ENCODE measurements at regions not wholly inside any gene's neighbourhood (a gene's known extent, or its start where the extent isn't known, plus 50 kb on each side); places are given as distances from the start of the nearest gene placed in this dataset.
"Not testable (repeated sequence)": the region's sequence is repeated elsewhere in the genome, so short reads cannot be mapped to it uniquely, and the experiment has no call there.

GRCh38 chr9:11537566-11537965 is 924.8 kb upstream of the PTPRD start:
- DNase-seq (ENCODE audit: low spot score): no peak

GRCh38 chr9:11542781-11543180 is 930.0 kb upstream of the PTPRD start:
- no peak for DNase-seq (ENCODE audit: low spot score)

- no peak for DNase-seq (ENCODE audit: low spot score)
Observed at GRCh38 chr9:11546231-11546630, 933.4 kb upstream of the PTPRD start.

- no peak for DNase-seq (ENCODE audit: low spot score)
Observed at GRCh38 chr9:11549311-11549794, 936.6 kb upstream of the PTPRD start.

GRCh38 chr9:11551106-11551505 is 938.3 kb upstream of the PTPRD start:
- no peak for DNase-seq (ENCODE audit: low spot score)

GRCh38 chr9:11558043-11558442 is 945.2 kb upstream of the PTPRD start:
- no peak for DNase-seq (ENCODE audit: low spot score)

GRCh38 chr9:11559001-11559776 is 946.4 kb upstream of the PTPRD start:
- DNase-seq (ENCODE audit: low spot score): no peak

GRCh38 chr9:11577522-11577921 is 964.7 kb upstream of the PTPRD start:
- no peak for DNase-seq (ENCODE audit: low spot score)

GRCh38 chr9:11595756-11596155 is 983.0 kb upstream of the PTPRD start:
- DNase-seq (ENCODE audit: low spot score): no peak

- DNase-seq (ENCODE audit: low spot score): no peak
Observed at GRCh38 chr9:11618241-11618805, 1005.5 kb upstream of the PTPRD start.

- DNase-seq (ENCODE audit: low spot score): no peak
Observed at GRCh38 chr9:11632691-11633090, 1019.9 kb upstream of the PTPRD start.

- DNase-seq (ENCODE audit: low spot score): no peak
Observed at GRCh38 chr9:11646831-11647230, 1034.0 kb upstream of the PTPRD start.

- DNase-seq (ENCODE audit: low spot score): no peak
Observed at GRCh38 chr9:11653867-11654266, 1039.3 kb upstream of the TYRP1 start.

- DNase-seq (ENCODE audit: low spot score): no peak
Observed at GRCh38 chr9:11663913-11664312, 1029.3 kb upstream of the TYRP1 start.

GRCh38 chr9:11676821-11677220 is 1016.4 kb upstream of the TYRP1 start:
- DNase-seq (ENCODE audit: low spot score): no peak

- DNase-seq (ENCODE audit: low spot score): no peak
Observed at GRCh38 chr9:11686733-11687132, 1006.5 kb upstream of the TYRP1 start.

- no peak for DNase-seq (ENCODE audit: low spot score)
Observed at GRCh38 chr9:11697126-11697525, 996.1 kb upstream of the TYRP1 start.

GRCh38 chr9:11701706-11702105 is 991.5 kb upstream of the TYRP1 start:
- DNase-seq (ENCODE audit: low spot score): peak; percentile 22

- no peak for DNase-seq (ENCODE audit: low spot score)
Observed at GRCh38 chr9:11702548-11702947, 990.6 kb upstream of the TYRP1 start.

- DNase-seq (ENCODE audit: low spot score): not testable (repeated sequence)
Observed at GRCh38 chr9:11704198-11704597, 989.0 kb upstream of the TYRP1 start.

GRCh38 chr9:11708899-11709298 is 984.3 kb upstream of the TYRP1 start:
- no peak for DNase-seq (ENCODE audit: low spot score)

- no peak for DNase-seq (ENCODE audit: low spot score)
Observed at GRCh38 chr9:11709567-11709966, 983.6 kb upstream of the TYRP1 start.

- DNase-seq (ENCODE audit: low spot score): no peak
Observed at GRCh38 chr9:11713077-11713476, 980.1 kb upstream of the TYRP1 start.

GRCh38 chr9:11722957-11723356 is 970.2 kb upstream of the TYRP1 start:
- DNase-seq (ENCODE audit: low spot score): no peak

All from Ammon's horn (tissue), 1 donor.